SU-DHL-6 (cell line): ENCODE measurements at regions not wholly inside any gene's neighbourhood (a gene's known extent, or its start where the extent isn't known, plus 50 kb on each side); places are given as distances from the start of the nearest gene placed in this dataset.

Source experiments
- H2AFZ ChIP-seq: fragments of 200-600 bp; sonication (generic); 2 replicates; pipeline ENCODE4 v1.6.1; 2014; ENCODE audit warnings: low read depth, mild to moderate bottlenecking, moderate library complexity, mixed read lengths, antibody characterized with exemption, low read length; ENCODE audit not compliant: severe bottlenecking
- H3F3A ChIP-seq: fragments of 200-600 bp; shearing (Covaris generic); 2 replicates; pipeline ENCODE4 v1.6.0; 2016; ENCODE audit warnings: antibody characterized with exemption, mild to moderate bottlenecking; ENCODE audit not compliant: insufficient read depth
- H3K27ac ChIP-seq: fragments of 200-600 bp; sonication (generic); 2 replicates; pipeline ENCODE4 v1.5.1; 2016; ENCODE audit warnings: low read depth, mild to moderate bottlenecking, low read length, moderate library complexity, mixed read lengths
- H3K27me3 ChIP-seq: fragments of 200-600 bp; sonication (generic), shearing (Covaris generic); 2 replicates; pipeline ENCODE4 v1.6.0; 2014; ENCODE audit warnings: mild to moderate bottlenecking, low read length
- H3K36me3 ChIP-seq: fragments of 200-600 bp; sonication (generic); 2 replicates; pipeline ENCODE4 v1.6.1; 2014; ENCODE audit warnings: mild to moderate bottlenecking, low read length, mixed read lengths
- H3K4me2 ChIP-seq: fragments of 300-600, 200-600 bp; shearing (Covaris generic), sonication (generic); 2 replicates; pipeline ENCODE4 v1.6.0; 2014; ENCODE audit warnings: low read length, low read depth, mild to moderate bottlenecking; ENCODE audit not compliant: poor library complexity, severe bottlenecking
- H3K4me3 ChIP-seq: fragments of 200-600 bp; sonication (generic); 2 replicates; pipeline ENCODE4 v1.5.1; 2014; ENCODE audit warnings: antibody characterized with exemption, low read length, mild to moderate bottlenecking, mixed read lengths; ENCODE audit not compliant: insufficient read depth, poor library complexity, severe bottlenecking
- H3K79me2 ChIP-seq: fragments of 200-600 bp; sonication (generic); 2 replicates; pipeline ENCODE4 v1.6.1; 2014; ENCODE audit warnings: mild to moderate bottlenecking, low read length, moderate library complexity; ENCODE audit not compliant: insufficient read depth
- H3K9ac ChIP-seq: fragments of 200-600 bp; sonication (generic); 2 replicates; pipeline ENCODE4 v1.7.0; 2014; ENCODE audit warnings: mild to moderate bottlenecking, low read length
- H3K9me2 ChIP-seq: fragments of 200-600 bp; sonication (generic); replicated peaks from 2 replicates; pipeline ENCODE4 v1.6.1; 2014; ENCODE audit warnings: low read length; ENCODE audit not compliant: insufficient read depth
- H3K9me3 ChIP-seq: fragments of 200-600 bp; sonication (generic); 2 replicates; pipeline ENCODE4 v1.6.1; 2014; ENCODE audit warnings: low read length, mixed read lengths; ENCODE audit not compliant: insufficient read depth
- H4K20me1 ChIP-seq: fragments of 200-600 bp; sonication (generic); 2 replicates; pipeline ENCODE4 v1.6.1; 2014; ENCODE audit warnings: low read depth, mild to moderate bottlenecking, antibody characterized with exemption, low read length, moderate library complexity, mixed read lengths
- EZH2phosphoT487 ChIP-seq: fragments of 200-600 bp; sonication (generic), shearing (Covaris generic); conservative IDR thresholded peaks from 2 replicates; pipeline ENCODE4 v1.6.1; 2018; ENCODE audit warnings: mild to moderate bottlenecking, antibody characterized with exemption, low read length, moderate library complexity, mixed read lengths
- TF ChIP-seq, protein P1 (sequence below): fragments of 200-600 bp; sonication (generic); IDR thresholded peaks from one replicate; pipeline ENCODE4 v1.5.1; 2017; ENCODE audit warnings: antibody characterized with exemption, mild to moderate bottlenecking, low read length, moderate library complexity; ENCODE audit not compliant: insufficient read depth, poor library complexity, severe bottlenecking

DNA sequence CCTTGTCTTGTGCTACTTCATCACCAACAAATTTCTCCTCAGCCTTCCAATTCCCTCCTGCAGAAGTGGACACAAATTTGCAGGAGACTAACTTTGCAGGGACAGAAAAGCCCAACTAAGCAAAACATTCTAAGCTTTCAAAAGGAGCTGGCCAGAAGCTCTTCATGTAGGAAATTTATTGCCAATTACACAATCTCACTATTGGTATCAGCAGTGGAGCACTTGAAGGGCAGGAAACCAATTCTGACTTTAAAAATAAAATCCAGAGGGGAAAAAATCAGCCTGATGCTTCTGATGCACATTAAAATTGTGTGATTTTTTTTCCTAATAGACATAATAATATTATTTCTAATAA lies 193.3 kb downstream of the LY86 start:
- Histone ChIP-seq H3F3A (no peaks in the 10 kb centered on the region), H2AFZ (no peak overlapping the region), H3K9me3 (no peaks in the 10 kb centered on the region), H3K27me3 (no peaks in the 10 kb centered on the region), H4K20me1 (no peaks in the 10 kb centered on the region), H3K79me2 (no peaks in the 10 kb centered on the region), H3K36me3 (no peaks in the 10 kb centered on the region), H3K4me2 (no peak overlapping the region), H3K4me3 (no peak overlapping the region), H3K9me2 (no peaks in the 10 kb centered on the region), H3K27ac (no peak overlapping the region), H3K9ac (no peak overlapping the region)
- TF ChIP-seq EZH2phosphoT487: no peak
- TF ChIP-seq, protein P1, sequence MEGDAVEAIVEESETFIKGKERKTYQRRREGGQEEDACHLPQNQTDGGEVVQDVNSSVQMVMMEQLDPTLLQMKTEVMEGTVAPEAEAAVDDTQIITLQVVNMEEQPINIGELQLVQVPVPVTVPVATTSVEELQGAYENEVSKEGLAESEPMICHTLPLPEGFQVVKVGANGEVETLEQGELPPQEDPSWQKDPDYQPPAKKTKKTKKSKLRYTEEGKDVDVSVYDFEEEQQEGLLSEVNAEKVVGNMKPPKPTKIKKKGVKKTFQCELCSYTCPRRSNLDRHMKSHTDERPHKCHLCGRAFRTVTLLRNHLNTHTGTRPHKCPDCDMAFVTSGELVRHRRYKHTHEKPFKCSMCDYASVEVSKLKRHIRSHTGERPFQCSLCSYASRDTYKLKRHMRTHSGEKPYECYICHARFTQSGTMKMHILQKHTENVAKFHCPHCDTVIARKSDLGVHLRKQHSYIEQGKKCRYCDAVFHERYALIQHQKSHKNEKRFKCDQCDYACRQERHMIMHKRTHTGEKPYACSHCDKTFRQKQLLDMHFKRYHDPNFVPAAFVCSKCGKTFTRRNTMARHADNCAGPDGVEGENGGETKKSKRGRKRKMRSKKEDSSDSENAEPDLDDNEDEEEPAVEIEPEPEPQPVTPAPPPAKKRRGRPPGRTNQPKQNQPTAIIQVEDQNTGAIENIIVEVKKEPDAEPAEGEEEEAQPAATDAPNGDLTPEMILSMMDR: no peak

- no peaks in the 10 kb centered on the region for H3K9me2 ChIP-seq
- no peaks in the 10 kb centered on the region for H3K79me2 ChIP-seq
- no peak overlapping the region for H3K27ac ChIP-seq
- H3K9me3 ChIP-seq: no peaks in the 10 kb centered on the region
- no peaks in the 10 kb centered on the region for H4K20me1 ChIP-seq
- no peak overlapping the region for H2AFZ ChIP-seq
- no peaks in the 10 kb centered on the region for H3F3A ChIP-seq
- H3K27me3 ChIP-seq: no peaks in the 10 kb centered on the region
- H3K9ac ChIP-seq: no peak overlapping the region
- H3K4me3 ChIP-seq: no peak overlapping the region
- H3K36me3 ChIP-seq: no peaks in the 10 kb centered on the region
- no peak for TF ChIP-seq EZH2phosphoT487
- TF ChIP-seq, protein P1: no peak
- H3K4me2 ChIP-seq: no peak overlapping the region
Measured at GRCh38 chr6:6783721-6784120, 195.2 kb downstream of the LY86 start.

DNA sequence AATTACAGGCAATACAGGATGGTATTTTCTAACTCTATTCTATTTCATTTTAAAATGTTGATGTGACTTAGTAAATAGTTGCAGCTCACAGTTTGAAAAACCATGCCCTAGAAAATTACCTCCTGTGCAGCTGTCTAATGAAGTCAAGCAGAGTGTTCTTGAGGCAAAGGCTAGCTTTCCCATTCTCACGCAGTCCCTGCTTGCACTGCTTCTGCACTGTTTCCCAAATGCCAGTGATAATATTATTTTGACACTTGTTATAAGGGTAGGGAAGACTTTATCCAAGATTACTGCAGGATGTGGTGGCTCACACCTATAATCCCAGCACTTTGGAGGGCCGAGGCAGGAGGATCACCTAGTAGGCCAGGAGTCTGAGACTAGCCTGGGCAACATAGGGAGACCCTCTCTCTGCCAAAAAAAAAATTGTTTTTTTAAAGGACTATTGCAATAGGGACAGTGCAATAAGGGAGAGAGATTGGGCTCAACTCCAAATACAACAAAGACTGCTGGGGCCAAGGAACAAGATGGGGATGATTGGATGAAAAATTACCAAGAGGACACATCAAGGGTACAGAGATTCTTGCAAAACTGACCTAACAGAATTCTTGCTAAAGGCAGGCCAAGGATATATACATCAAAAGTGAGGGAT lies 196.1 kb downstream of the LY86 start:
- no peaks in the 10 kb centered on the region for H4K20me1 ChIP-seq
- no peak overlapping the region for H2AFZ ChIP-seq
- no peaks in the 10 kb centered on the region for H3K9me3 ChIP-seq
- H3K4me3 ChIP-seq: no peak overlapping the region
- H3K36me3 ChIP-seq: no peaks in the 10 kb centered on the region
- no peak overlapping the region for H3K4me2 ChIP-seq
- no peaks in the 10 kb centered on the region for H3K27me3 ChIP-seq
- TF ChIP-seq, protein P1: no peak
- no peak for TF ChIP-seq EZH2phosphoT487
- no peak overlapping the region for H3K9ac ChIP-seq
- H3F3A ChIP-seq: no peaks in the 10 kb centered on the region
- no peaks in the 10 kb centered on the region for H3K9me2 ChIP-seq
- H3K79me2 ChIP-seq: no peaks in the 10 kb centered on the region
- no peak overlapping the region for H3K27ac ChIP-seq
